Loucy (cell line): ENCODE measurements at regions not wholly inside any gene's neighbourhood (a gene's known extent, or its start where the extent isn't known, plus 50 kb on each side); places are given as distances from the start of the nearest gene placed in this dataset.

Source experiments
- H2AFZ ChIP-seq: fragments of 200-600 bp; sonication (generic); 2 replicates; pipeline ENCODE4 v1.6.0; 2016; ENCODE audit warnings: antibody characterized with exemption, mild to moderate bottlenecking, low read length, moderate library complexity
- H3F3A ChIP-seq: fragments of 200-600 bp; 2 replicates; pipeline ENCODE4 v1.6.0; 2016; ENCODE audit warnings: antibody characterized with exemption, low read depth, mild to moderate bottlenecking
- H3K27me3 ChIP-seq: fragments of 200-600 bp; sonication (generic); 2 replicates; pipeline ENCODE4 v1.6.1; 2014; ENCODE audit warnings: low read length, mild to moderate bottlenecking; ENCODE audit not compliant: insufficient read depth, poor library complexity, severe bottlenecking
- H3K36me3 ChIP-seq: fragments of 200-600 bp; sonication (generic); 2 replicates; pipeline ENCODE4 v1.6.1; 2016; ENCODE audit warnings: low read length; ENCODE audit not compliant: insufficient read depth
- H3K4me1 ChIP-seq: fragments of 200-600 bp; sonication (generic); 2 replicates; pipeline ENCODE4 v1.5.1; 2014; ENCODE audit warnings: low read length, mild to moderate bottlenecking; ENCODE audit not compliant: insufficient read depth, poor library complexity, severe bottlenecking
- H3K4me2 ChIP-seq: fragments of 200-600 bp; sonication (generic); 2 replicates; pipeline ENCODE4 v1.6.0; 2014; ENCODE audit warnings: antibody characterized with exemption, low read length, low read depth, mild to moderate bottlenecking; ENCODE audit not compliant: poor library complexity, severe bottlenecking
- H3K4me3 ChIP-seq: fragments of 200-600 bp; sonication (generic); 2 replicates; pipeline ENCODE4 v1.5.1; 2014; ENCODE audit warnings: low read length, mild to moderate bottlenecking, mixed read lengths; ENCODE audit not compliant: poor library complexity, severe bottlenecking
- H3K79me2 ChIP-seq: fragments of 200-600 bp; sonication (generic); 2 replicates; pipeline ENCODE4 v1.6.1; 2014; ENCODE audit warnings: low read length; ENCODE audit not compliant: insufficient read depth
- H3K9ac ChIP-seq: fragments of 200-600 bp; sonication (generic); 2 replicates; pipeline ENCODE4 v1.6.0; 2014; ENCODE audit warnings: mild to moderate bottlenecking, low read depth, low read length, moderate library complexity; ENCODE audit not compliant: poor library complexity, severe bottlenecking
- H3K9me2 ChIP-seq: fragments of 200-600 bp; sonication (generic); replicated peaks from 2 replicates; pipeline ENCODE4 v1.6.1; 2016; ENCODE audit warnings: low read depth, low read length, mixed read lengths
- H3K9me3 ChIP-seq: fragments of 200-600 bp; sonication (generic); 2 replicates; pipeline ENCODE4 v1.6.1; 2014; ENCODE audit warnings: mild to moderate bottlenecking, antibody characterized with exemption, low read length, low read depth; ENCODE audit not compliant: insufficient read depth
- H4K20me1 ChIP-seq: fragments of 200-600 bp; sonication (generic); 2 replicates; pipeline ENCODE4 v1.6.0; 2014; ENCODE audit warnings: antibody characterized with exemption, low read length, mild to moderate bottlenecking; ENCODE audit not compliant: insufficient read depth, poor library complexity, severe bottlenecking
- EZH2phosphoT487 ChIP-seq: fragments of 200-600 bp; IDR thresholded peaks from 2 replicates; pipeline ENCODE4 v1.6.1; 2018; ENCODE audit warnings: antibody characterized with exemption, mild to moderate bottlenecking, moderate library complexity, borderline replicate concordance
- TF ChIP-seq, protein P1 (sequence below): fragments of 200-600 bp; sonication (generic); conservative IDR thresholded peaks from 2 replicates; pipeline ENCODE4 v1.5.1; 2014; ENCODE audit warnings: mild to moderate bottlenecking, antibody characterized with exemption, low read length

GRCh38 chr6:152811785-152812184 is 61.2 kb downstream of the VIP start:
- Histone ChIP-seq H2AFZ (no peak overlapping the region), H3K79me2 (no peaks in the 10 kb centered on the region), H4K20me1 (no peaks in the 10 kb centered on the region), H3K4me3 (no peak overlapping the region), H3K9ac (no peak overlapping the region), H3K9me3 (no peaks in the 10 kb centered on the region), H3K27me3 (no peaks in the 10 kb centered on the region), H3K9me2 (no peaks in the 10 kb centered on the region), H3F3A (no peaks in the 10 kb centered on the region), H3K36me3 (no peaks in the 10 kb centered on the region), H3K4me1 (no peaks in the 10 kb centered on the region), H3K4me2 (no peak overlapping the region)
- TF ChIP-seq, protein P1, sequence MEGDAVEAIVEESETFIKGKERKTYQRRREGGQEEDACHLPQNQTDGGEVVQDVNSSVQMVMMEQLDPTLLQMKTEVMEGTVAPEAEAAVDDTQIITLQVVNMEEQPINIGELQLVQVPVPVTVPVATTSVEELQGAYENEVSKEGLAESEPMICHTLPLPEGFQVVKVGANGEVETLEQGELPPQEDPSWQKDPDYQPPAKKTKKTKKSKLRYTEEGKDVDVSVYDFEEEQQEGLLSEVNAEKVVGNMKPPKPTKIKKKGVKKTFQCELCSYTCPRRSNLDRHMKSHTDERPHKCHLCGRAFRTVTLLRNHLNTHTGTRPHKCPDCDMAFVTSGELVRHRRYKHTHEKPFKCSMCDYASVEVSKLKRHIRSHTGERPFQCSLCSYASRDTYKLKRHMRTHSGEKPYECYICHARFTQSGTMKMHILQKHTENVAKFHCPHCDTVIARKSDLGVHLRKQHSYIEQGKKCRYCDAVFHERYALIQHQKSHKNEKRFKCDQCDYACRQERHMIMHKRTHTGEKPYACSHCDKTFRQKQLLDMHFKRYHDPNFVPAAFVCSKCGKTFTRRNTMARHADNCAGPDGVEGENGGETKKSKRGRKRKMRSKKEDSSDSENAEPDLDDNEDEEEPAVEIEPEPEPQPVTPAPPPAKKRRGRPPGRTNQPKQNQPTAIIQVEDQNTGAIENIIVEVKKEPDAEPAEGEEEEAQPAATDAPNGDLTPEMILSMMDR, result no peak
- TF ChIP-seq EZH2phosphoT487, result no peak

GRCh38 chr6:152815230-152815872 is 64.8 kb downstream of the VIP start:
- H3K79me2 ChIP-seq, result no peaks in the 10 kb centered on the region
- H4K20me1 ChIP-seq, result no peaks in the 10 kb centered on the region
- H3K4me2 ChIP-seq, result no peak overlapping the region
- no peak overlapping the region for H3K9ac ChIP-seq
- no peak overlapping the region for H2AFZ ChIP-seq
- H3K36me3 ChIP-seq, result no peaks in the 10 kb centered on the region
- TF ChIP-seq, protein P1, result no peak
- no peak for TF ChIP-seq EZH2phosphoT487
- H3K4me3 ChIP-seq, result no peak overlapping the region
- no peaks in the 10 kb centered on the region for H3K4me1 ChIP-seq
- H3F3A ChIP-seq, result no peaks in the 10 kb centered on the region
- H3K27me3 ChIP-seq, result no peaks in the 10 kb centered on the region
- no peaks in the 10 kb centered on the region for H3K9me2 ChIP-seq
- H3K9me3 ChIP-seq, result no peaks in the 10 kb centered on the region

- H3K79me2 ChIP-seq, result no peaks in the 10 kb centered on the region
- no peak overlapping the region for H2AFZ ChIP-seq
- H4K20me1 ChIP-seq, result no peaks in the 10 kb centered on the region
Measured at GRCh38 chr6:152816055-152816454, 65.5 kb downstream of the VIP start.

More at GRCh38 chr6:152816055-152816454, 65.5 kb downstream of the VIP start:
- H3K9me2 ChIP-seq, result no peaks in the 10 kb centered on the region
- H3K4me2 ChIP-seq, result no peak overlapping the region
- H3K36me3 ChIP-seq, result no peaks in the 10 kb centered on the region
- H3K9me3 ChIP-seq, result no peaks in the 10 kb centered on the region
- no peak overlapping the region for H3K4me3 ChIP-seq
- H3F3A ChIP-seq, result no peaks in the 10 kb centered on the region
- no peak for TF ChIP-seq EZH2phosphoT487
- TF ChIP-seq, protein P1, result no peak
- H3K9ac ChIP-seq, result no peak overlapping the region
- no peaks in the 10 kb centered on the region for H3K27me3 ChIP-seq
- no peaks in the 10 kb centered on the region for H3K4me1 ChIP-seq
